NT2/D1 (cell line): ENCODE measurements at regions not wholly inside any gene's neighbourhood (a gene's known extent, or its start where the extent isn't known, plus 50 kb on each side); places are given as distances from the start of the nearest gene placed in this dataset.

Experiments used
- YY1 ChIP-seq: IDR thresholded peaks from 2 replicates; pipeline ENCODE4 v1.6.1; 2011; ENCODE audit not compliant: insufficient read length, insufficient read depth
- ZNF274 ChIP-seq: IDR thresholded peaks from 2 replicates; pipeline ENCODE4 v1.6.1; 2011; ENCODE audit warnings: mild to moderate bottlenecking, low read depth, low read length

GRCh38 chr5:91652678-91653077 lies 269.6 kb upstream of the ARRDC3 start:
- TF ChIP-seq YY1 (no peak), ZNF274 (no peak)
